ENCODE measurements at regions not wholly inside any gene's neighbourhood (a gene's known extent, or its start where the extent isn't known, plus 50 kb on each side); places are given as distances from the start of the nearest gene placed in this dataset.
"Not testable (repeated sequence)": the region's sequence is repeated elsewhere in the genome, so short reads cannot be mapped to it uniquely, and the experiment has no call there.

DNA sequence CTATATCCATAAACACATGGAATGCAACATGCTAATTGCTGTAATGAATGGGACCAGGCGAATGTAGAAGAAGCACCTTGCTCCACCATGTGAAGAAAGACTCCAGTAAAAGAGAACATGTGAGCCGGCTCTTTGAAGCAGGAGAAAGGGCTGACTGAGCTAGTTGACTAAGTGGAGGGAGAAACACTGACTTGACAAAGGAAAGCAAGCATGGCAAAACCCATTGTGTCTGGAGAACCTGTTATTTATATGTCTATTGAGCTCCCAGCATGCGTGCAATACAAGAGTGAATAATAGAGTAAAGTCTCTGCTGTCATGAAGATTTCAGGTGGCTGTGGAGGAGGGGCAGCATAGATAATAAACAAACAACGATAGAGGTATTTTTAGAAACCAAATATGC is 559.9 kb downstream of the RAB28 start:
- Mint-ChIP-seq H3K9me3 (peaks cover 3 to 11% of the 10 kb centered on the region in 2 donors), H3K36me3 (no peaks in the 10 kb centered on the region), H3K27ac (no peak overlapping the region)
- DNase-seq (ENCODE audit: low spot score in 2 of 2) (no peak), ATAC-seq (no peak)

DNA sequence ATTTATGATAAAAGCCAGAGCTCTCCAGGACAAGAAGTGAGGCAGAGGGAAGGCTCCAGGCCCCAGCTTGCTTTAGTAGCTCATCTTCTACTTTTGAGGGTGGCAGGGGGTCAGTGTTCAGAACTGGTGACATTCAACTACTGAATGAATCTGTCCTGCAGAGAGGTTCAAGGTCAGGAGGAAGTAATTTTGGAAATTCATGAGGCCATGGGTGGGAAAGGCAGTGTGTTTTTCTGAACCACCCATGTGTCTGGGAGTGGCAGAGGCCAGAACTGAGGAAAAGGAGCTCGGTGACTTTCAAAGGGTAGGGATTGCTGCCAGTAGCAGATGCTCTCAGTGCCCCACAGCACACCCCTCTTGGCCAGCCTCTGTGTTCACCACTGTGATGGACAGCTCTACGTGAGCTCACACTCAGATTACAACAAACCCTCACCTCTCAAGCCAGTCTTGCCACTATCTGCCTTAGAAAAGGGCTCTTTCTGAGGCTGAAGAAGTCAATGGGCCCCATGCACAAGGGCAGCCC is 571.2 kb downstream of the RAB28 start:
- Mint-ChIP-seq H3K27ac (no peak overlapping the region), H3K36me3 (no peaks in the 10 kb centered on the region), H3K9me3 (peaks cover 17 to 26% of the 10 kb centered on the region in 2 donors)
- ATAC-seq (no peak), DNase-seq (ENCODE audit: low spot score in 2 of 2) (no peak)

DNA sequence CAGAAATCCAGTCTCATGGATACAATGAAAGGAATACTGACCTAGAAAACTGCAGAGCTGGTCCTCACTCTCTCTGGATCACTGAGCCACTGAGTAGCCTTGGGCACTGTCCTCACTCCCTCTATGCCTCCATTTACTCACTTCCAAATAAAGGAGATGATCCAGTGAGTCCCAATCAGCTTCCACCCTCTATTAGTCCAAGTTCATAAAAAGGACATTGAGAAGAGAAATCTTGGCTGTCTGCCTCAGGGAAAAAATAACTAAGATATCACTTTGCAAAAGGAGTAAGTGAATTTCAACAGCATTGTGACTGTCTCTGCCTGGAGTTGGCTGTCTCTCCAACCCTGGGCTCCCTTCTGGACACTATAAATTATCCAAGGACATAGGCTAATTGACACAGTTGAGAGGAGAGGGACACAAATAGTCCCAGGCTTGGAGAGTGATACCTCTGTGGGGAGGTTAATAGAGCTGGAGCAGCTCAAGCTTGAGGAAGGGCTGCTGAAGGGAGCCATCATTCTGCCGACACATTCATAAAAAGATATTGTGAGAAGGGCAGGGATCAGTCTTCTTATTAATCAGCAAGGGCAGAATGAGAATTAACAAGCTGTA is 572.3 kb downstream of the RAB28 start:
- Mint-ChIP-seq H3K27ac (no peak overlapping the region), H3K36me3 (no peaks in the 10 kb centered on the region), H3K9me3 (peaks cover 17 to 26% of the 10 kb centered on the region in 2 donors)
- DNase-seq (ENCODE audit: low spot score in 2 of 2) (no peak), ATAC-seq (no peak)

DNA sequence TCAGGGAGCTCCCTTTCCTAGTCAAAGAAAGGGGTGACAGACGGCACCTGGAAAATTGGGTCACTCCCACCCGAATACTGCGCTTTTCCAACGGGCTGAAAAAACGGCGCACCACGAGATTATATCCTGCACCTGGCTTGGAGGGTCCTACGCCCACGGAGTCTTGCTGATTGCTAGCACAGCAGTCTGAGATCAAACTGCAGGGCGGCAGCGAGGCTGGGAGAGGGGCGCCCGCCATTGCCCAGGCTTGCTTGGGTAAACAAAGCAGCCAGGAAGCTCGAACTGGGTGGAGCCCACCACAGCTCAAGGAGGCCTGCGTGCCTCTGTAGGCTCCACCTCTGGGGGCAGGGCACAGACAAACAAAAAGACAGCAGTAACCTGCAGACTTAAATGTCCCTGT is 580.5 kb downstream of the RAB28 start:
- H3K9me3 Mint-ChIP-seq, ATAC-seq, H3K36me3 Mint-ChIP-seq: not testable (repeated sequence)

DNA sequence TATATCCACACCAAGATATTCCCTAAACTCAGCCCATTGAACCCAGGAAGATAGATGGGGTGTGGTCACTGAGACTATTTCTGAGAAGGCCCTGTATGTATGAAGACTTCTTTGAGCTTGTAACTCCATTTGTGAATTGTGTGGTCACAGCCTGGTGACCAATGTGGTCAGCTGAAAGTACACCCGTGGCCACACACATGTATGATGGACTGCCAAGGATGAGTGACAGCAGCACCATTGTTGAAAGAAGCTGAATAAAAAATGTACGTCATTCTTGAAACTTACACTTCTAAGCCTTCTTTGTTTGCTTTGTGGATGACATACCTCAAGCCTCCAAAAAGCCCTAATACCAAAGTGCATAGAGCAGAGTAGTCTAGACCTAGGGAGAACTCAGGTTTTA is 581.4 kb downstream of the RAB28 start:
- H3K36me3 Mint-ChIP-seq = peaks cover 0 to 6% of the 10 kb centered on the region in 2 donors
- peaks cover 0 to 7% of the 10 kb centered on the region in 2 donors for H3K9me3 Mint-ChIP-seq
- no peak for ATAC-seq
- no peak for DNase-seq (ENCODE audit: low spot score in 2 of 2)
- H3K27ac Mint-ChIP-seq = no peak overlapping the region

More for the DNA sequence above, 580.5 kb downstream of the RAB28 start:
- H3K27ac Mint-ChIP-seq; DNase-seq (ENCODE audit: low spot score in 2 of 2): not testable (repeated sequence)

DNA sequence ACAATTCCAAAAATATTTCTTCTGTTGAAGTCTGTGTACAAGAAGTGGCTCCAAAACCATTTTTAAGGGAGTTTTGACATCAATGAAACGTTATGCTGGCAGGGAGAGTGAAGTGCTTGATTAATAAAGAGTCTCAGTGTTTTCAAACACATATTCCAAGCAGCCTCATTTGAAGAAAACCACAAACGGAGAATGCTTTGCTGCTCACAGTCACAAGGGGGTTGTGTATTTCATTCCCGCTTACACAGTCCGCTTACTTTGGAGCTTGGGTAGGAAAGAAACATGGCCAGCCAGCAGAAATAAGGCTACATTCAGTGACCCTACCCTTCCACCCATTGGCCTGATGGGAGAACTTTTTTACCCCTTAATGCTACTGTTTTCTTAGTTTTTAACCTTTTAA is 586.2 kb downstream of the RAB28 start:
- Mint-ChIP-seq H3K36me3 (peaks cover 0 to 6% of the 10 kb centered on the region in 2 donors), H3K9me3 (peaks cover 0 to 12% of the 10 kb centered on the region in 2 donors), H3K27ac (no peak overlapping the region)
- ATAC-seq = no peak
- DNase-seq (ENCODE audit: low spot score in 2 of 2) = no peak

DNA sequence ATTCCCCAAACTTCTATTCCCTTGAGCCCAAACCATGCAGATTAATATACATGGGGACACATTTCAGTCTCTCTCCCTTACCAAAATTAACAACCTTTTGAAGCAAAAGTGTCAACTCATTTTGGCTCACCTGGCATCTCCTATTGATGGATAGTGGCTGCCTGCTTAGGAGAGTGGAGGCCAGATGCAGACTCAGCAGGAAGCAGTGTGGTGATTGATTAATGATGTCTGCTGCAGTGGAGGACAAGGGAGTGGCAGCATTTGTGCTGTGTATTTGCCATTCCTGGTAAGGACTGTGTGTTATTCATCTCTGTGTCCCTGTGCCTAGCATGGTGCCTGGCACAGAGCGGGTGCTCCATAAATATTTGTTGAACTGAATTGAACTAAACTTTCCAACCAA is 590.1 kb downstream of the RAB28 start:
- ATAC-seq (no peak), DNase-seq (ENCODE audit: low spot score in 2 of 2) (no peak)
- Mint-ChIP-seq H3K36me3 (peaks cover 0 to 5% of the 10 kb centered on the region in 2 donors), H3K9me3 (peaks cover 4 to 5% of the 10 kb centered on the region in 2 donors), H3K27ac (no peak overlapping the region)

DNA sequence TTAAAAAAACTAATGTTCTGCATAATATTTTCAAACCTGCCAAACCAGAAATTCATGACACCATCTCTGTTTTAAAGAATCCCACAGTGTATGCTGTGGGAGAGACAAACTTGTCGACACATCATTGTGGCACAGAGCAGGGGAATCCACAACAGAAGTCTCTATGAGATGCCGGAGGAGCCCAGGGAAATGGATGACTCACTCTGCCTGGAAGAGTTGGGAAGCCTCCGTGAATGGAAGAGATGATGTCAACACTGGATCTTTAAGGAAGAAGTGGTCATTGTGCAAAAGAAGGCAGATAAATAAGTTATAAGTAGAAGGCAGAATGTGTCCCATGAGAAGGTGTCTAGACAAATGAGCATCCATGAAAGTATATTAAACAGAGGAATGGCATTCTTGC is 595.1 kb downstream of the RAB28 start:
- Mint-ChIP-seq H3K36me3 (peaks cover 0 to 27% of the 10 kb centered on the region in 2 donors), H3K27ac (no peak overlapping the region), H3K9me3 (peaks cover 11 to 23% of the 10 kb centered on the region in 2 donors)
- ATAC-seq (no peak), DNase-seq (ENCODE audit: low spot score in 2 of 2) (no peak)

DNA sequence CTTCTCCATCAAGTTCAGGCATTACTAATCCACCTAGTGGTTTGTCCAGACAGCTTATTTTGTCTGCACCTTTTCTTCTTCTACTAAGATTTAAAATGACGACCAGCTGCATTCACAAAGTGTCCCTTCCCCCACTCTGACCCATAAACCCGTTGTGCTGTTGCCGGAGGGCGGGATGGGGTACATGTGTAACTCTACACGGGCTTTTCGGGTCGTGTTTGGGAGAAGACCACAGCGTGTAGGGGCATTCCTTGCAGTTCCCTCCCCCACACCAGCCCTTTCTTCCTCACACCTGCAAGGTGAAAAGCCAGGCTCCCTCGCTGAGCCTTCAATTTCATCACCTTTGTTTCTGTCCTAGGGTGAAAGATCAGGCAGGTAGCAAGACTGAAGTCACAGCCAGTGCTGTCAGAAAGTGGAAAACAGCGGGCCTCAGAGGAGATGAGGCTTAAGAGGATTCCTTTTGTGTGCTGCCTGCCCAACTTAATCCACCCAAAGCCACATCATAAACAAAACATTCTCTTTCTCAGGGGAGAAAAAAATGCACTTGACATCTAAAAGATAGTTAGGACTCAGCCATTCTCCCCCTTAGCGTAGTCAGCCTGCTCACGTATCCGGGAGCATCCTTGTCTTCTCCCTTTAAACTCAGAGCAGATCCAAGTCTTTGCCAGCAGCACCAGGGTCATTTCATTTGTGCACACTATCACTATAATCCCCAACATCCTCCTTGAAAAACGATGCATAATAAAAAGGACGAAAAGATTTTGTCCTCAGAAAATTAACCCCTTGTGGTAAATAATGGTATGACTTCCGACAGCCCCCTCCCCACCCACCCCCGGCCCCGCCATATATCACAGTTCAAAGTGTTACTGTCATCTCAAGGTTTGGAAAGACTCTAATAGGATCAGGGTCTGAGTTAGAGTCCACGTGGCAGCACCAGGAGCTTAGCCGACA is 599.0 kb downstream of the RAB28 start:
- no peak overlapping the region for H3K27ac Mint-ChIP-seq
- DNase-seq (ENCODE audit: low spot score in 2 of 2) (no peak), ATAC-seq (no peak)
- H3K9me3 Mint-ChIP-seq = peaks cover 11 to 27% of the 10 kb centered on the region in 2 donors
- peaks cover 0 to 27% of the 10 kb centered on the region in 2 donors for H3K36me3 Mint-ChIP-seq

DNA sequence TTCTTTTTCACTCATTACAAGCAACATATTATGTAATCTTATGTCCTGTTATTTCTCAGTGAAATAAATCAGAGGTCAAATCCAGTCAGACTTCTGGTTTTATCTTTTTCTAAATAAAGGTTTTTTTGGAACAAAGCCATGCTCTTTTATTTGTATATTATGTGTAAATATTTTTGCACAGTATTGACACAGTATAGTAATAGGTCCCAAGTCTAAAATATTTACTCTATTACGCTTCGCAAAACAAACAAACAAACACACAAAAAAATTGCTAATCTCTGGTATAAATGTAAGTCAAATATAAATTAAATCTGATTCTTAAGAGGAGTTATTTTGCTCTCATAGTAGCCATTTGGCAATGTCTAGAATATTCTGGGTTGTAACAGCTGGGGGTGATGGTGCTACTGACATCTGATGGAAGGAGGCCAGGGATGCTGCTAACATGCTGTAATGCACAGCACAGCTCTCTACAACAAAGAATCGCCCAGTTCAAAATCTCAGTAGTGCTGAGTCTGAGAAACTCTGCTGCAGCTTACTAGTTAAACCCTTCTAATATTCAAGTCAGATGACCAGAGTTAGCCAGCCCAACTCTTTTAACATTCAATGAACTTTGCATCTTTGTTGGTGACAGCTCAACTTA is 602.1 kb downstream of the RAB28 start:
- no peak for DNase-seq (ENCODE audit: low spot score in 2 of 2)
- ATAC-seq = no peak
- peaks cover 5 to 16% of the 10 kb centered on the region in 2 donors for H3K9me3 Mint-ChIP-seq

DNA sequence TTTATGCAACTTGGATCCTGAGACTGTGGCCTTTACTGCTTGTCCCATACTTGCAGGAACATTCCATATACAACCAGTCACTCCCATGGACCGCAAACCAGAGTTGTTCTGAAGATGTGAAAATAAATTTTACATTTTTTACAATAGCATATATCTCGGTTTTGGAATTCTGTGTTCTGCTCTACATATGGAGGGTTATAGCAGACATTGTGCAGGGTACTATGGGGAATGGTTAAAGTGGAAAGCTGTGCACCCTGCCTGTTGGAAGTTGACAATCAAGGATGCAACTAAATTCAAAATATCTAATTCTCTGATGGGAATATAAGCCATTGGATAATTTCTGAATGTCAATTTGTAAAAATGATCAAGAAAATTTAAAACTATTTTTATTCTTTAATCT is 603.3 kb downstream of the RAB28 start:
- Mint-ChIP-seq H3K27ac (no peak overlapping the region), H3K9me3 (peaks cover 10 to 14% of the 10 kb centered on the region in 2 donors), H3K36me3 (peaks cover 0 to 16% of the 10 kb centered on the region in 2 donors)
- no peak for DNase-seq (ENCODE audit: low spot score in 2 of 2)
- no peak for ATAC-seq

More for the DNA sequence above, 602.1 kb downstream of the RAB28 start:
- Mint-ChIP-seq H3K27ac (no peak overlapping the region), H3K36me3 (peaks cover 0 to 16% of the 10 kb centered on the region in 2 donors)

DNA sequence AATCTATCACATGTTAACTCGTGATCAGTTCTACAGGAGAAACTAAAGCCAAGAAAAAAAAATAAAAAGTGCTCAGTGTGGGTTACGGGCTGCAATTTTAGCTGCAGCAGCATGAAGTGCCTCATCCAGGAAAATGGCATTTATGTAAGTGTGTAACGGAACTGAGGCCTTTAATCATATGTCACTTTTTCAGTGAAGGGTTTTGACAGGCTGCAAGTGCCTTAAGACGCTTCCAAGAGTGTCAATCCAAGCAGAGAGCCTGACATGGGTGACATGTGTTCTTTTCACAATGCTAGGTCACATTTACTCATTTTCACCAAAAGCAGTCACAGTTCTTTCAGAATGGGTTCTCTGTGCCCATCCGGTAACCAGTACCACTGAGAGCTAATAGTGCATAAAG is 604.6 kb downstream of the RAB28 start:
- Mint-ChIP-seq H3K27ac (no peak overlapping the region), H3K9me3 (peaks cover 6 to 12% of the 10 kb centered on the region in 2 donors), H3K36me3 (peaks cover 0 to 7% of the 10 kb centered on the region in 2 donors)
- no peak for ATAC-seq
- no peak for DNase-seq (ENCODE audit: low spot score in 2 of 2)

DNA sequence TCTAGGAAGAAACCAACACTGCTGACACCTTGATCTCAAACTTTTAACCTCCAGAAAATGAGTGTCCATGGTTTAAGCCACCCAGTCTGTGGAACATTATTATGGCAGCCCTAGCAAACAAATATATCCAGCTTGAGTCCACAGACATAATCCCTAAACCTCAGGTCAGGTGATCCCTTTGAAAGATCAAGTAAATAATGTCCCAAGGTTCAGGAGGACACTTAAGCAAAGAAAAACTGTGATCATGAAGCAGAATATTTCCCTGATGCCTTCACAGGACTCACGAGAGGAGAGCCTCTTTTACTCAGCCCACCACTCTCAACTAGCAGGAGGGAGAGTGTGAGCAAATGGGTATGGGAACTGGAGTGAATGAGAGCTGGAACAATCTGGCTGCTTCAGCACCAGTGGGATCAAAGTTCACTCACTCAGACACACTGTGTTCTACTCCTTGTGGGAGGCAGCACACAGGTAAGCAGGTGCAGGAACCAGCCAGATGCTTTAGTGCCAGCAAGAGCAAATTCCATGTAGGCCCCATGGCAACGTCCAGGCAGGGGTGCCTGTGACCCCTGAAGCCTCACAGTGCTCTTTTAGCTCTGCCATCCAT is 608.4 kb downstream of the RAB28 start:
- ATAC-seq (no peak), DNase-seq (ENCODE audit: low spot score in 2 of 2) (no peak)
- no peak overlapping the region for H3K27ac Mint-ChIP-seq
- H3K36me3 Mint-ChIP-seq = peaks cover 0 to 5% of the 10 kb centered on the region in 2 donors
- H3K9me3 Mint-ChIP-seq = peaks cover 3 to 10% of the 10 kb centered on the region in 2 donors

DNA sequence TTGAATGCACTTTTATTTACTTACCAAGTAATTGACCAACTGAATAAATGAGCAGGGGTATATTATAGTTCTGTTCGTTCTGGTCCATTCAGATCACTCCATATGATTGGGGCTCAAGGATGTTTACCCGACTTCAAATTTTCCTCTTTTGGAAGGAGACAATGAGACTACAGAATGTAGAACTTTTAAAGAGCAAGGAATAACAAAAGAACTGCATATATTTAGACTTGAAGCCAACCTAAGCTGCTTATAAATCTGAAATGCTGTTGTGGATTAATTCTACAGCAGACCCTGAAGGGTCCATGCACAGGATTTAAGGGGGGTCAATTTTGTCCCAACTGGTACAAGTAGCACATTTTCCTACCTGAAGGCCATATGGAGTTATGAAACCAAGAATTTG is 610.8 kb downstream of the RAB28 start:
- peaks cover 0 to 5% of the 10 kb centered on the region in 2 donors for H3K36me3 Mint-ChIP-seq

DNA sequence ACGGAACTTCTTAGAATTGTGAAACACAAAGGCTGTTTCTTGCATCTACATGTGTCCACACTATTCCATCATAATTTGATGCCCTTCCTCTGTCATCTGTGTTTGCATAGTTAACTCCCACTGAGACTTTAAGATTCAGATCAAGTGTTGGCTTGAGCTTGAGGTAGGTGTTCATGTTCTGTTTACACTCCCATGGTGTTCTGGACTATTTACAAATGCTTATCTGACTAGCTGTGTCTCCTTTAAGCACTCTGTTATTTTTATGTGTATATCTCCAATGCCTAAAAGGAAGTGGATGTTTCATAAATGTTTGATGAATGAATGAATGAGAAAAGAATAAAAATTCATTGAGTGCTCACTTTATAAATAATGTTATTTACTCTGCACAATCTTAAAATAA is 622.7 kb downstream of the RAB28 start:
- Mint-ChIP-seq H3K27ac (no peak overlapping the region), H3K36me3 (no peaks in the 10 kb centered on the region), H3K9me3 (no peaks in the 10 kb centered on the region)
- no peak for DNase-seq (ENCODE audit: low spot score in 2 of 2)
- no peak for ATAC-seq

More for the DNA sequence above, 610.8 kb downstream of the RAB28 start:
- peaks cover 3 to 10% of the 10 kb centered on the region in 2 donors for H3K9me3 Mint-ChIP-seq
- H3K27ac Mint-ChIP-seq = no peak overlapping the region
- DNase-seq (ENCODE audit: low spot score in 2 of 2) (no peak), ATAC-seq (no peak)
